Skeletal muscle cell (primary cell): ENCODE measurements at regions not wholly inside any gene's neighbourhood (a gene's known extent, or its start where the extent isn't known, plus 50 kb on each side); places are given as distances from the start of the nearest gene placed in this dataset.
A peak's percentile ranks its signal among the peaks of the same experiment; 100 is the strongest.

Source experiments
- DNase-seq: peaks from one replicate; pipeline ENCODE4 v3.0.0-alpha.2; 2010; ENCODE audit warnings: low read depth
- H3K4me3 ChIP-seq: 2 replicates; pipeline ENCODE4 v1.5.1; 2011; ENCODE audit warnings: low read depth, mild to moderate bottlenecking, control low read depth, low read length, moderate library complexity

- no peak overlapping the region for H3K4me3 ChIP-seq
- DNase-seq, result no peak
Measured at GRCh38 chr1:11596295-11596694, 57.9 kb downstream of the FBXO2 start.

- no peak overlapping the region for H3K4me3 ChIP-seq
- DNase-seq, result no peak
Measured at GRCh38 chr1:11595285-11595684, 58.9 kb downstream of the FBXO2 start.

- H3K4me3 ChIP-seq, result no peak overlapping the region
- DNase-seq, result no peak
Measured at GRCh38 chr1:11594625-11595024, 59.6 kb downstream of the FBXO2 start.

- H3K4me3 ChIP-seq, result no peak overlapping the region
- DNase-seq, result peak; percentile 2
Measured at GRCh38 chr1:11594222-11594621, 60.0 kb downstream of the FBXO2 start.

- no peak for DNase-seq
- no peak overlapping the region for H3K4me3 ChIP-seq
Measured at GRCh38 chr1:11592752-11593151, 61.5 kb downstream of the FBXO2 start.

- H3K4me3 ChIP-seq, result no peak overlapping the region
- no peak for DNase-seq
Measured at GRCh38 chr1:11590395-11590794, 63.8 kb downstream of the FBXO2 start.
